ENCODE measurements at regions not wholly inside any gene's neighbourhood (a gene's known extent, or its start where the extent isn't known, plus 50 kb on each side); places are given as distances from the start of the nearest gene placed in this dataset.

GRCh38 chr9:88692827-88693226 is 157.8 kb downstream of the NXNL2 start:
- no peak for DNase-seq (ENCODE audit: low spot score)

GRCh38 chr9:88694625-88695024 is 159.6 kb downstream of the NXNL2 start:
- no peak for DNase-seq (ENCODE audit: low spot score)

GRCh38 chr9:88696501-88696900 is 161.5 kb downstream of the NXNL2 start:
- no peak for DNase-seq (ENCODE audit: low spot score)

GRCh38 chr9:88697764-88698432 is 162.9 kb downstream of the NXNL2 start:
- no peak for DNase-seq (ENCODE audit: low spot score)

- DNase-seq (ENCODE audit: low spot score) = no peak
Observed at GRCh38 chr9:88702985-88703384, 168.0 kb downstream of the NXNL2 start.

GRCh38 chr9:88706193-88707113 is 171.5 kb downstream of the NXNL2 start:
- DNase-seq (ENCODE audit: low spot score) = no peak

- DNase-seq (ENCODE audit: low spot score) = no peak
Observed at GRCh38 chr9:88710449-88710848, 175.5 kb downstream of the NXNL2 start.

- DNase-seq (ENCODE audit: low spot score) = no peak
Observed at GRCh38 chr9:88711719-88712118, 176.7 kb downstream of the NXNL2 start.

- no peak for DNase-seq (ENCODE audit: low spot score)
Observed at GRCh38 chr9:88712484-88712883, 177.5 kb downstream of the NXNL2 start.

- DNase-seq (ENCODE audit: low spot score) = no peak
Observed at GRCh38 chr9:88713010-88713409, 178.0 kb downstream of the NXNL2 start.

- no peak for DNase-seq (ENCODE audit: low spot score)
Observed at GRCh38 chr9:88716596-88717290, 181.8 kb downstream of the NXNL2 start.

- DNase-seq (ENCODE audit: low spot score) = no peak
Observed at GRCh38 chr9:88721025-88721424, 186.0 kb downstream of the NXNL2 start.

GRCh38 chr9:88721495-88722279 is 186.7 kb downstream of the NXNL2 start:
- no peak for DNase-seq (ENCODE audit: low spot score)

- DNase-seq (ENCODE audit: low spot score) = no peak
Observed at GRCh38 chr9:88722753-88723152, 187.8 kb downstream of the NXNL2 start.

- no peak for DNase-seq (ENCODE audit: low spot score)
Observed at GRCh38 chr9:88723751-88724150, 188.8 kb downstream of the NXNL2 start.

GRCh38 chr9:88724331-88724730 is 189.4 kb downstream of the NXNL2 start:
- DNase-seq (ENCODE audit: low spot score) = no peak

GRCh38 chr9:88725300-88726019 is 190.5 kb downstream of the NXNL2 start:
- no peak for DNase-seq (ENCODE audit: low spot score)

- no peak for DNase-seq (ENCODE audit: low spot score)
Observed at GRCh38 chr9:88726803-88727202, 191.8 kb downstream of the NXNL2 start.

GRCh38 chr9:88730780-88731179 is 195.8 kb downstream of the NXNL2 start:
- no peak for DNase-seq (ENCODE audit: low spot score)

- no peak for DNase-seq (ENCODE audit: low spot score)
Observed at GRCh38 chr9:88732128-88732527, 197.2 kb downstream of the NXNL2 start.

Measured in SK-N-DZ (cell line).